ENCODE measurements at regions not wholly inside any gene's neighbourhood (a gene's known extent, or its start where the extent isn't known, plus 50 kb on each side); places are given as distances from the start of the nearest gene placed in this dataset.
"Not testable (repeated sequence)": the region's sequence is repeated elsewhere in the genome, so short reads cannot be mapped to it uniquely, and the experiment has no call there.

DNA sequence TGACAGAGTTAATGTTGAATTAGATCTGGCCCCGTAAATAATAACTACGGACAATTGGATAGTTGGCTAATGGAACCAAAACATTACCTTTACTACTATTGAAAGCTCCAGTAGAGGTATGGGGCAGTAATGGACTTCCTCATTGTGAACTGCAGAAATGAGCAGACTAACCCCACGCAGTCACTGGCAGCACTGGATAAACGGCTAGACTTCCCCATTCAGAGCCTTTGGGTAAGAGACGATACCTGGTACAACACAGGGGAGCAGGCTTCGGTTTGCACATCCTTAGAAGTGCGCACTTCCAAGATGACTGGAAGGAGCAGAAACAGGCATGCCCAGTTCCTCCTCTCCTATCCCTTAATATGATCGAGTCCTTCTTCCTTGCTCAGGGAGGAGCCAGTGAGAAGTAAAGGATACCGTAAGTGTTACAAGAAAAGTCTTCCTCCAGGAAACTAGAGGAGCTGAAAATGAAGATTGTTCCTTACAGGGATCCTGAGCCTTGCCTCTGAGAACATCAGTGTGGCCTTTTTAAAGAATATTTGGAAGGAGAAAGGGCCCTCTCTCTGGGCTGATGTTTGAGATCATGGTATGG, 100.5 kb upstream of the NECTIN3 start:
- DNase-seq, result no peak

GRCh38 chr3:110973263-110973895, 98.2 kb upstream of the NECTIN3 start:
- DNase-seq, result no peak

DNA sequence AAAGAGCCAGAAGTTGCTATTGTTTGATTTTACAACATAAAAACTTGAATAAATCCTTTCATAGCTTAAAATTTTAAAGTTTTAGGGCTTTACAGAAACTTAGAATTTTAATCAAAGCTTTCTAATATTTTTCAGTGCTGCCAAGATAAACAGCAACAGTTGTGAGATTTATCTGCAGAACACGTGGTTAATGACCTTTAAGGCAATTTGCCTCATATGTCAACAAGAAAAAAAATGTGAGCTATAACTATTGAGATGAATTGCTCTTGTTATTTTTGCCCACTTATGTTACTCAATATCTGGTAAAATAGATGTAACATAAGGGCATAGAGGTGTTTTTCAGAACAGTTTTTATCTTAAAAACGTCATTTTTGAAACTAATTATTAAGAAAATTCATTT, 96.7 kb upstream of the NECTIN3 start:
- DNase-seq, result no peak

GRCh38 chr3:110984456-110985250, 87.0 kb upstream of the NECTIN3 start:
- DNase-seq, result no peak

DNA sequence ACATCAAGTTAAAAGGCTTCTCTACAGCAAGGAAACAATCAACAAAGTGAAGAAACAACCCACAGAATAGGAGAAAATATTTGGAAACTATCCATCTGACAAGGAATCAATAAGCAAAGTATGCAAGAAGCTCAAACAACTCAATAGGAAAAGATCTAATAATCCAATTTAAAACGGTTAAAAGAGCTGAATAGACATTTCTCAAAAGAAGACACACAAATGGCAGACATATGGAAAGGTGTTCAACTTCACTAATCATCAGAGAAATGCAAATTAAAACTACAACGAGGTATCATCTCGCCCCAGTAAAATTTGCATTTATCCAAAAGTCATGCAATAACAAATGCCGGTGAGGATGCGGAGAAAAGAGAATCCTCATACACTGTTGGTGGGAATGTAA, 82.2 kb upstream of the NECTIN3 start:
- no peak for DNase-seq

- DNase-seq, result no peak
These were observed 76.0 kb upstream of the NECTIN3 start for GRCh38 chr3:110995461-110996231.

- not testable (repeated sequence) for DNase-seq
These were observed 72.8 kb upstream of the NECTIN3 start for GRCh38 chr3:110998766-110999165.

DNA sequence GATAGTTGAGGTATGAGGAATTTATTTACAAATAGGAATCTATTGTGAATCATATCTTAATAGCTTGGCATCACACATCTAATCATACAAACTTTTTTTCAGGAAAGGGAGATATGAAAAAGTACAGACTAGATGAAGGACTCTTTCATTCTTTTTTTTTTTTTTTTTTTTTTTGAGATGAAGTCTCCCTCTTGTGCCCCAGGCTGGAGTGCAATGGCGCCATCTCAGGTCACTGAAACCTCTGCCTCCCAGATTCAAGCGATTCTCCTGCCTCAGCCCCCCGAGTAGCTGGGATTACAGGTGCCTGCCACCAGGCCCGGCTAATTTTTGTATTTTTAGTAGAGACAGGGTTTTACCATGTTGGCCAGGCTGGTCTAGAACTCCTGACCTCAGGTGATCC, 65.1 kb upstream of the NECTIN3 start:
- not testable (repeated sequence) for DNase-seq

DNA sequence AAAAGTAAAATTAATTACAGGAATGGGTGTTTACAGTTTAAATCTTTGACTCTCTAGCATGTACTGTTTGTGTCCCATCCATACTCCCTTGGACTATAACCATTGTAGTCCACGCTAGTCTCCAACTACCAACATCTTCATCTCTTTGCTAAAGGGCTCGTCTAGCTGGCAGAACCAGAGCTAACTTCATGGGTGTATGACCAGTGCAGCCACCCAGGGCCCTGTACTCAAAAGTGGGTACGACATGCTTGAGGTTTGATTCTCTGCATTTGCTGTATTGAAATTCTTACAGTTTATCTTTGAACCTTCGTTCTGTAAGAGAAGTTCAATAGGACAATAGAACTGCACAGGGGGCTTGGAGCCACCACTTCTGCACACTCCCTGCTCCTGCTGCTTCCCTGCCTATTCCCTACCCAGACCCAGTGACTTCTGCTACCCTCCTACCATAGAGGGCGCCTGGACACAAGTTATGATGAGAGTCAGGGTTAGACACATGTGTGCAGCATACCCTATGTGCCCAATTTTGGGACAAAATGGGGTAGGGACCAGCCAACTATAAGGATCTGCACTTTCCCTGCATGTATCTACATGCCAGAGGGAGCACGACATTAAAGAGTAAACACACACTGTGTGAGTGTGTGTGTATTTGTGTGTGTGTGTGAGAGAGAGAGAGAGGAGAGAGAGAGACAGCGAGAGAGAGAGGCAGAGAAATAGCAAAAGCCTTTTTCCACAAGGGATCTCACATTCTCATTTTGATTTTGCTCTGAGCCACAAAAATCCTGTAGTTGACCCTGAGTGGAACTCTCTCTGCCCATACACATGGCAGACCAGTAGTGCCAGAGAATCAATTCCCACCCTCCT, 59.0 kb upstream of the NECTIN3 start:
- DNase-seq, result no peak
